Rectal smooth muscle tissue (tissue), 1 donor: ENCODE measurements at regions not wholly inside any gene's neighbourhood (a gene's known extent, or its start where the extent isn't known, plus 50 kb on each side); places are given as distances from the start of the nearest gene placed in this dataset.

ENCODE experiments used
- H3K27ac ChIP-seq: one replicate; pipeline ENCODE4 v1.7.0; 2013; ENCODE audit warnings: low read depth, low read length, inconsistent platforms
- H3K27me3 ChIP-seq: one replicate; pipeline ENCODE4 v1.7.0; 2013; ENCODE audit warnings: low read length; ENCODE audit not compliant: control insufficient read depth, insufficient read depth
- H3K36me3 ChIP-seq: one replicate; pipeline ENCODE4 v1.7.0; 2013; ENCODE audit warnings: low read length; ENCODE audit not compliant: control insufficient read depth, insufficient read depth
- H3K4me1 ChIP-seq: one replicate; pipeline ENCODE4 v1.7.0; 2013; ENCODE audit warnings: low read length; ENCODE audit not compliant: control insufficient read depth, insufficient read depth
- H3K4me3 ChIP-seq: one replicate; pipeline ENCODE4 v1.7.0; 2013; ENCODE audit warnings: low read length
- H3K9ac ChIP-seq: one replicate; pipeline ENCODE4 v1.7.0; 2013; ENCODE audit warnings: low read length

GRCh38 chr12:39070775-39071174 lies 165.4 kb upstream of the CPNE8 start:
- Histone ChIP-seq H3K9ac (no peak overlapping the region), H3K36me3 (no peaks in the 10 kb centered on the region), H3K27ac (no peak overlapping the region), H3K27me3 (no peaks in the 10 kb centered on the region), H3K4me1 (no peaks in the 10 kb centered on the region), H3K4me3 (no peak overlapping the region)

DNA sequence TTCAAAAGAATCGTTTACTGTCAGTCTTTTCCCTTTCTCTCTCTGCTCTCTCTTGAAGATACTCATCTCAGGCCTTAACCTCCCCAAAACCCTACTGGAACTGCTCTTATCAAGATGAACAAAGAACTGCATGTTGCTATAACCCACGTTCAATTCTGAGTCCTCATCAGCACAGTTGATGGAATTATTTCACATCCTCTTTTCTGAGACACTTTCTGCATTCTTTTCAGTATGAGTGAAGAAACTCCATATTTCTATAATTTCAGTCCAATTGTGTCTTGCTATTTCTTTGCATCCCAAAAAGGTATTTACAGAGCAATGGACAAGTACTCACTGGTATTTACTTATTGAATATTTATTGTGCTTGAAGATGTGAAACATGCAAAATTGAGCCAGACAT lies 160.1 kb upstream of the CPNE8 start:
- Histone ChIP-seq H3K27ac (no peak overlapping the region), H3K27me3 (no peaks in the 10 kb centered on the region)

GRCh38 chr12:39064708-39065107 lies 159.3 kb upstream of the CPNE8 start:
- H3K4me3 ChIP-seq, result no peak overlapping the region
- H3K27ac ChIP-seq, result no peak overlapping the region
- H3K27me3 ChIP-seq, result no peaks in the 10 kb centered on the region
- H3K4me1 ChIP-seq, result no peaks in the 10 kb centered on the region
- H3K36me3 ChIP-seq, result no peaks in the 10 kb centered on the region
- H3K9ac ChIP-seq, result no peak overlapping the region

More for the DNA sequence above, 160.1 kb upstream of the CPNE8 start:
- Histone ChIP-seq H3K9ac (no peak overlapping the region), H3K36me3 (no peaks in the 10 kb centered on the region), H3K4me1 (no peaks in the 10 kb centered on the region), H3K4me3 (no peak overlapping the region)

DNA sequence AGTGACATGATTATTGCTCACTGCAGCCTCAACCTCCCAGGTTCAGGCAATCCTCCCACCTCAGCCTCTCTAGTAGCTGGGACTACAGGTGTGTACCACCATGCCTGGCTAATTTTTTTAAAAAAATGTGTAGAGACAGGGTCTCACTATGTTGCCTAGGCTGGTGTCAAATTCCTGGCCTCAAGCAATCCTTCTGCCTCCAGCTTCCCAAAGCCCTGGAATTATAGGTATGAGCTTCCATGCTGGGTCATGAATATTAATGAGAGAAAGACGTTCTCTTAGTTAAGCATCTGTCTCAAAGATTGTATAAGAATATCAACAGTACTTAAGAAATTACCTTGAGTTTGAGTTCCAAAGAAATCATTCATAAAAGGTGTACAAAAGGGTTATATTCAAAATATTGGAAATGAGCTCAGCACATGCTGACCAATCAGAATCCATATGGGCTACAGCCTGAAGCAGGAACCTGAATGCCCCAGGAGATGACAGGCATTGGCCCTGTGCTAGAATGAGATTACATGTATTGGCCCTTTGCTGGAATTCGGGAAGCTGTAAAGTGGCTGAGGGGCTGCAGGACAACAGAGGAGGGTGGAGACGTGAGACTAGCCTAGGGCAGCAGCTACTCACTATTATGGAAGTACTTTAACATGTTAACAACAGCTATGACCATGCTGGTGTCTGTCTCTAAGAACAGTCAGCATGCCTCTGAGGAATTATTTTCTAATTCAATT lies 157.0 kb upstream of the CPNE8 start:
- no peaks in the 10 kb centered on the region for H3K27me3 ChIP-seq
- no peak overlapping the region for H3K4me3 ChIP-seq
- H3K4me1 ChIP-seq, result no peaks in the 10 kb centered on the region
- H3K36me3 ChIP-seq, result no peaks in the 10 kb centered on the region
- H3K27ac ChIP-seq, result no peak overlapping the region
- no peak overlapping the region for H3K9ac ChIP-seq

GRCh38 chr12:39061576-39061975 lies 156.2 kb upstream of the CPNE8 start:
- no peaks in the 10 kb centered on the region for H3K4me1 ChIP-seq
- no peaks in the 10 kb centered on the region for H3K36me3 ChIP-seq
- no peaks in the 10 kb centered on the region for H3K27me3 ChIP-seq

GRCh38 chr12:39048395-39048794 lies 143.0 kb upstream of the CPNE8 start:
- Histone ChIP-seq H3K4me3 (no peak overlapping the region), H3K27me3 (no peaks in the 10 kb centered on the region), H3K36me3 (no peaks in the 10 kb centered on the region), H3K27ac (no peak overlapping the region), H3K4me1 (no peaks in the 10 kb centered on the region), H3K9ac (no peak overlapping the region)

More at GRCh38 chr12:39061576-39061975, 156.2 kb upstream of the CPNE8 start:
- no peak overlapping the region for H3K27ac ChIP-seq
- no peak overlapping the region for H3K9ac ChIP-seq
- H3K4me3 ChIP-seq, result no peak overlapping the region

GRCh38 chr12:39047539-39048262 lies 142.3 kb upstream of the CPNE8 start:
- no peak overlapping the region for H3K27ac ChIP-seq
- H3K36me3 ChIP-seq, result no peaks in the 10 kb centered on the region
- no peak overlapping the region for H3K4me3 ChIP-seq
- H3K27me3 ChIP-seq, result no peaks in the 10 kb centered on the region
- H3K9ac ChIP-seq, result no peak overlapping the region
- H3K4me1 ChIP-seq, result no peaks in the 10 kb centered on the region

- no peak overlapping the region for H3K9ac ChIP-seq
- no peak overlapping the region for H3K27ac ChIP-seq
- no peaks in the 10 kb centered on the region for H3K4me1 ChIP-seq
- H3K36me3 ChIP-seq, result no peaks in the 10 kb centered on the region
- no peaks in the 10 kb centered on the region for H3K27me3 ChIP-seq
- H3K4me3 ChIP-seq, result no peak overlapping the region
Observed at GRCh38 chr12:39044754-39045153, 139.4 kb upstream of the CPNE8 start.

DNA sequence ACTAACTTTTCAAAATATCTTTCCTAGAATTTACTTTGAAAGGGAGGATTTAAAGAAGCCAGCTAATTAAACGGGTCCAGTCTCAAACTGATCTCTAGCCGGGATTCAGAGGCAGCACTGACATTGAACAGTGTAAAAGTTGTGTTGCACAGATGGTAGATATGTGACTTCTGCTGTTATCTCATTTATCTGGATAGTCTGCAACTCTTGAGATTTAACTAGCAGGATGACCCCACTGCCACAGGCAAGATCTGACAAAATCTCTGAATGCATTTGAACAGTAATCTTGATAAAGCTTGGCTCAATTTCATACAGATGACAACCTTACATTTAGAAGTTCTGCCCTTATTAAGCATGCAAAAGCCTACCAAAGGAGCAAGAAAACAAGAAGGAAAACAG lies 138.0 kb upstream of the CPNE8 start:
- Histone ChIP-seq H3K27me3 (no peaks in the 10 kb centered on the region), H3K4me1 (no peaks in the 10 kb centered on the region), H3K36me3 (no peaks in the 10 kb centered on the region), H3K4me3 (no peak overlapping the region), H3K9ac (no peak overlapping the region), H3K27ac (no peak overlapping the region)

DNA sequence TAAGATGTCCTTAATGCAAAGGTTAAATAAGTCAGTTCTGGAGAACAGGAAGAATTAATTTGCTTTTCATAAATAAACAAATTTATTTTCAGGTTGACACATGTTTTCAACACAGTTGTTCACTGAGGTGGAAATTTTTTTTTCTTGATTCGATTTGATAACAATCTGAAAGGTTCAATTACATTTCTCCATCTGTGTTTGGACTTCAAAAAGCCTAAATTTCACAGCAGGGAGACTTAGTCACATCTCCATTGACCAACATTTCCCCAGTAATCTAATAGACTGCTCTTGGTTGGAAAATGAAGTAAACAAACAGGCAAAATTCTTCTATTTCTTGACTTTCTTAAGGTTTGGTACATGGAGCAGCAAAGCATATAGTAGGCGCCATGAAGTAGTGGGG lies 134.9 kb upstream of the CPNE8 start:
- Histone ChIP-seq H3K4me1 (no peaks in the 10 kb centered on the region), H3K4me3 (no peak overlapping the region), H3K27ac (no peak overlapping the region), H3K27me3 (no peaks in the 10 kb centered on the region), H3K36me3 (no peaks in the 10 kb centered on the region), H3K9ac (no peak overlapping the region)

- no peak overlapping the region for H3K27ac ChIP-seq
- no peaks in the 10 kb centered on the region for H3K36me3 ChIP-seq
- H3K9ac ChIP-seq, result no peak overlapping the region
- no peaks in the 10 kb centered on the region for H3K27me3 ChIP-seq
- H3K4me1 ChIP-seq, result no peaks in the 10 kb centered on the region
- H3K4me3 ChIP-seq, result no peak overlapping the region
Observed at GRCh38 chr12:39037115-39037514, 131.7 kb upstream of the CPNE8 start.

GRCh38 chr12:39036105-39036504 lies 130.7 kb upstream of the CPNE8 start:
- no peak overlapping the region for H3K4me3 ChIP-seq
- no peak overlapping the region for H3K9ac ChIP-seq
- no peaks in the 10 kb centered on the region for H3K36me3 ChIP-seq
- no peak overlapping the region for H3K27ac ChIP-seq
- no peaks in the 10 kb centered on the region for H3K4me1 ChIP-seq
- H3K27me3 ChIP-seq, result no peaks in the 10 kb centered on the region

DNA sequence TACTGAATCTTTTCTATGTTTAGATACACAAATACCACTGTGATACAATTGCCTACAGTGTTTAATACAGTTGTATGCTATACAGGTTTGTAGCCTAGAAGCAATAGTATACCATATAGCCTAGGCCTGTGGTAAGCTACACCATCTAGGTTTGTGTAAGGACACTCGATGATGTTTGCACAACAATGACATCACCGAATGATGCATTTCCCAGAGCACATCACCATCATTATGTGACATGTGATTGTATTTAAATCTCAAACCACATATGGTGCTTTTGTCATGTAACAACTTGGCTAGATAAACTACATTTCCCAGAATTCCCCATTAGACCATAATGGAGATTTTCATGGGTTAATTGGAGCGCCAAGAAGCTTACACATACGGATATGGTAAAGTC lies 128.4 kb upstream of the CPNE8 start:
- H3K27ac ChIP-seq, result no peak overlapping the region
- no peaks in the 10 kb centered on the region for H3K36me3 ChIP-seq
- H3K4me1 ChIP-seq, result no peaks in the 10 kb centered on the region
- H3K4me3 ChIP-seq, result no peak overlapping the region
- H3K9ac ChIP-seq, result no peak overlapping the region
- no peaks in the 10 kb centered on the region for H3K27me3 ChIP-seq
